ENCODE measurements at regions not wholly inside any gene's neighbourhood (a gene's known extent, or its start where the extent isn't known, plus 50 kb on each side); places are given as distances from the start of the nearest gene placed in this dataset.
"Not testable (repeated sequence)": the region's sequence is repeated elsewhere in the genome, so short reads cannot be mapped to it uniquely, and the experiment has no call there.

GRCh38 chrX:52585892-52586291 lies 68.8 kb downstream of the SSX7 start:
- DNase-seq, result no peak

- no peak for DNase-seq
Measured at GRCh38 chrX:52577464-52578173, 60.8 kb upstream of the XAGE1B start.

- DNase-seq, result no peak
Measured at GRCh38 chrX:52576946-52577345, 60.1 kb upstream of the XAGE1B start.

- DNase-seq, result no peak
Measured at GRCh38 chrX:52576474-52576873, 59.6 kb upstream of the XAGE1B start.

GRCh38 chrX:52574416-52575275 lies 57.8 kb upstream of the XAGE1B start:
- DNase-seq, result peak; percentile 12 to 47

- DNase-seq, result not testable (repeated sequence)
Measured at GRCh38 chrX:52568146-52568545, 51.3 kb upstream of the XAGE1B start.
